Right hindlimb (tissue), 1 donor: ENCODE measurements at regions not wholly inside any gene's neighbourhood (a gene's known extent, or its start where the extent isn't known, plus 50 kb on each side); places are given as distances from the start of the nearest gene placed in this dataset.

Source experiments
- DNase-seq: peaks from one replicate; pipeline ENCODE4 v3.0.0-alpha.2; 2018

- DNase-seq = no peak
Measured at GRCh38 chr3:110774496-110775265, 296.9 kb upstream of the NECTIN3 start.

- no peak for DNase-seq
Measured at GRCh38 chr3:110779581-110779980, 292.0 kb upstream of the NECTIN3 start.

- no peak for DNase-seq
Measured at GRCh38 chr3:110783541-110783940, 288.1 kb upstream of the NECTIN3 start.

- no peak for DNase-seq
Measured at GRCh38 chr3:110788794-110789193, 282.8 kb upstream of the NECTIN3 start.

GRCh38 chr3:110789315-110789714, 282.3 kb upstream of the NECTIN3 start:
- no peak for DNase-seq

GRCh38 chr3:110790631-110791030, 281.0 kb upstream of the NECTIN3 start:
- DNase-seq = no peak

GRCh38 chr3:110791995-110792686, 279.5 kb upstream of the NECTIN3 start:
- no peak for DNase-seq

- DNase-seq = no peak
Measured at GRCh38 chr3:110793611-110794010, 278.0 kb upstream of the NECTIN3 start.

- no peak for DNase-seq
Measured at GRCh38 chr3:110795163-110795562, 276.5 kb upstream of the NECTIN3 start.

GRCh38 chr3:110799271-110799670, 272.3 kb upstream of the NECTIN3 start:
- no peak for DNase-seq

- DNase-seq = no peak
Measured at GRCh38 chr3:110804856-110805255, 266.8 kb upstream of the NECTIN3 start.

- DNase-seq = no peak
Measured at GRCh38 chr3:110806924-110807323, 264.7 kb upstream of the NECTIN3 start.

- DNase-seq = no peak
Measured at GRCh38 chr3:110808630-110809029, 263.0 kb upstream of the NECTIN3 start.

GRCh38 chr3:110810356-110810755, 261.3 kb upstream of the NECTIN3 start:
- no peak for DNase-seq

- no peak for DNase-seq
Measured at GRCh38 chr3:110811050-110811449, 260.6 kb upstream of the NECTIN3 start.

GRCh38 chr3:110813541-110813940, 258.1 kb upstream of the NECTIN3 start:
- DNase-seq = no peak

GRCh38 chr3:110814170-110815007, 257.2 kb upstream of the NECTIN3 start:
- peak; percentile 28 for DNase-seq

- no peak for DNase-seq
Measured at GRCh38 chr3:110815008-110815583, 256.5 kb upstream of the NECTIN3 start.

- no peak for DNase-seq
Measured at GRCh38 chr3:110816008-110816407, 255.6 kb upstream of the NECTIN3 start.

GRCh38 chr3:110821586-110821985, 250.0 kb upstream of the NECTIN3 start:
- no peak for DNase-seq

GRCh38 chr3:110822971-110823370, 248.6 kb upstream of the NECTIN3 start:
- no peak for DNase-seq

- DNase-seq = no peak
Measured at GRCh38 chr3:110846971-110847370, 224.6 kb upstream of the NECTIN3 start.

GRCh38 chr3:110849064-110849463, 222.6 kb upstream of the NECTIN3 start:
- no peak for DNase-seq
